GM23338 (cell line): ENCODE measurements at regions not wholly inside any gene's neighbourhood (a gene's known extent, or its start where the extent isn't known, plus 50 kb on each side); places are given as distances from the start of the nearest gene placed in this dataset.

Source experiments
- ATAC-seq: fragments of 200-7000 bp; cut with Tn5 transposase; 3 replicates; pipeline ENCODE4 v1.9.1; 2020
- DNase-seq: peaks from one replicate; pipeline ENCODE4 v3.0.0-alpha.2; 2015; ENCODE audit warnings: low spot score
- H2AFZ ChIP-seq: fragments of 200-600 bp; sonication (generic); 2 replicates; pipeline ENCODE4 v1.8.0; 2016; ENCODE audit warnings: antibody characterized with exemption, mild to moderate bottlenecking, moderate library complexity
- H3F3A ChIP-seq: fragments of 200-600 bp; sonication (generic); replicated peaks from 2 replicates; pipeline ENCODE4 v1.8.0; 2017; ENCODE audit warnings: antibody characterized with exemption, mixed run types, low read depth
- H3K27ac ChIP-seq: fragments of 200-600 bp; sonication (generic); 2 replicates; pipeline ENCODE4 v1.6.1; 2016; ENCODE audit warnings: low read depth
- H3K27me3 ChIP-seq: fragments of 200-600 bp; sonication (generic); 2 replicates; pipeline ENCODE4 v1.8.0; 2016; ENCODE audit warnings: mild to moderate bottlenecking, mixed run types, moderate library complexity; ENCODE audit not compliant: insufficient read depth
- H3K36me3 ChIP-seq: fragments of 200-600 bp; sonication (generic); 2 replicates; pipeline ENCODE4 v1.8.0; 2016; ENCODE audit warnings: mild to moderate bottlenecking; ENCODE audit not compliant: insufficient read depth
- H3K4me1 ChIP-seq: fragments of 200-600 bp; sonication (generic); 2 replicates; pipeline ENCODE4 v1.8.0; 2016; ENCODE audit warnings: mild to moderate bottlenecking, moderate library complexity; ENCODE audit not compliant: insufficient read depth
- H3K4me2 ChIP-seq: fragments of 200-600 bp; sonication (generic); 2 replicates; pipeline ENCODE4 v1.7.1; 2017; ENCODE audit warnings: mixed run types
- H3K4me3 ChIP-seq: fragments of 200-600 bp; sonication (generic); 2 replicates; pipeline ENCODE4 v1.6.1; 2016; ENCODE audit warnings: mixed run types
- H3K79me2 ChIP-seq: fragments of 200-600 bp; sonication (generic); replicated peaks from 2 replicates; pipeline ENCODE4 v1.8.0; 2017; ENCODE audit warnings: mild to moderate bottlenecking; ENCODE audit not compliant: insufficient read depth
- H3K9me2 ChIP-seq: fragments of 200-600 bp; sonication (generic); 2 replicates; pipeline ENCODE4 v1.8.0; 2017; ENCODE audit not compliant: insufficient read depth
- H4K20me1 ChIP-seq: fragments of 200-600 bp; sonication (generic); replicated peaks from 2 replicates; pipeline ENCODE4 v1.8.0; 2017; ENCODE audit warnings: mild to moderate bottlenecking; ENCODE audit not compliant: insufficient read depth
- H3K27ac Mint-ChIP-seq: 2 replicates; pipeline ENCODE4 v1.8.0; 2020; ENCODE audit warnings: inconsistent platforms, mild to moderate bottlenecking, moderate library complexity, mixed read lengths
- H3K27me3 Mint-ChIP-seq: 3 replicates; pipeline ENCODE4 v1.8.0; 2022; ENCODE audit warnings: low read depth, mild to moderate bottlenecking, moderate library complexity, mixed read lengths, inconsistent platforms; ENCODE audit not compliant: insufficient read depth, poor library complexity
- H3K36me3 Mint-ChIP-seq: 3 replicates; pipeline ENCODE4 v1.8.0; 2021; ENCODE audit warnings: low read depth, mild to moderate bottlenecking, inconsistent platforms, moderate library complexity, mixed read lengths
- H3K4me1 Mint-ChIP-seq: 3 replicates; pipeline ENCODE4 v1.8.0; 2020; ENCODE audit warnings: mild to moderate bottlenecking, inconsistent platforms, mixed read lengths
- H3K4me3 Mint-ChIP-seq: 3 replicates; pipeline ENCODE4 v1.8.0; 2021; ENCODE audit warnings: moderate library complexity, mild to moderate bottlenecking, inconsistent platforms, mixed read lengths
- H3K9me3 Mint-ChIP-seq: 3 replicates; pipeline ENCODE4 v1.8.0; 2020; ENCODE audit warnings: moderate library complexity, mild to moderate bottlenecking, inconsistent platforms, mixed read lengths
- CREB1 ChIP-seq: fragments of 250-450 bp; sonication (Bioruptor Pico); IDR thresholded peaks from 2 replicates; pipeline ENCODE4 v1.5.0; 2020; ENCODE audit warnings: low read depth, mild to moderate bottlenecking, moderate library complexity
- EZH2 ChIP-seq: fragments of 200-600 bp; sonication (generic); IDR thresholded peaks from one replicate; pipeline ENCODE4 v1.8.0; 2017; ENCODE audit warnings: antibody characterized with exemption, mild to moderate bottlenecking, low read depth; ENCODE audit not compliant: unreplicated experiment
- EZH2phosphoT487 ChIP-seq: fragments of 200-600 bp; sonication (generic); IDR thresholded peaks from one replicate; pipeline ENCODE4 v1.8.1; 2018; ENCODE audit warnings: antibody characterized with exemption; ENCODE audit not compliant: unreplicated experiment
- JUNB ChIP-seq: IDR thresholded peaks from one replicate; pipeline ENCODE4 v1.6.1; 2016; ENCODE audit warnings: antibody characterized with exemption; ENCODE audit not compliant: unreplicated experiment
- NANOG ChIP-seq: IDR thresholded peaks from 2 replicates; pipeline ENCODE4 v1.6.1; 2016; ENCODE audit warnings: antibody characterized with exemption, borderline replicate concordance
- POLR2AphosphoS5 ChIP-seq: IDR thresholded peaks from 2 replicates; pipeline ENCODE4 v1.6.1; 2016; ENCODE audit warnings: antibody characterized with exemption, low read depth
- STAT1 ChIP-seq: IDR thresholded peaks from one replicate; pipeline ENCODE4 v1.6.1; 2016; ENCODE audit warnings: antibody characterized with exemption; ENCODE audit not compliant: unreplicated experiment
- ZNF114 ChIP-seq: fragments of 250-450 bp; sonication (Bioruptor Pico); IDR thresholded peaks from 2 replicates; pipeline ENCODE4 v1.5.0; 2020; ENCODE audit warnings: mild to moderate bottlenecking, moderate library complexity
- ZNF331 ChIP-seq: fragments of 250-450 bp; sonication (Bioruptor Pico); IDR thresholded peaks from 2 replicates; pipeline ENCODE4 v1.5.0; 2020; ENCODE audit warnings: low read depth, mild to moderate bottlenecking, moderate library complexity
- ZNF462 ChIP-seq: fragments of 250-450 bp; sonication (Bioruptor Pico); IDR thresholded peaks from 2 replicates; pipeline ENCODE4 v1.5.0; 2020; ENCODE audit warnings: mild to moderate bottlenecking, moderate library complexity
- TF ChIP-seq, protein P1 (sequence below), 2 experiments: fragments of 200-600 bp in 1 of 2; sonication (generic) in 1 of 2; conservative IDR thresholded peaks; 2 replicates each; pipeline versions ENCODE4 v1.5.1 to v1.6.1; 2016 to 2017; ENCODE audit warnings: antibody characterized with exemption in 2 of 2, low read depth in 2 of 2, mild to moderate bottlenecking in 2 of 2, moderate library complexity in 1 of 2
- TF ChIP-seq, protein P2 (sequence below): IDR thresholded peaks from 2 replicates; pipeline ENCODE4 v1.6.1; 2016; ENCODE audit warnings: antibody characterized with exemption
- TF ChIP-seq, protein P3 (sequence below): IDR thresholded peaks from one replicate; pipeline ENCODE4 v1.6.1; 2018; ENCODE audit warnings: antibody characterized with exemption; ENCODE audit not compliant: unreplicated experiment

DNA sequence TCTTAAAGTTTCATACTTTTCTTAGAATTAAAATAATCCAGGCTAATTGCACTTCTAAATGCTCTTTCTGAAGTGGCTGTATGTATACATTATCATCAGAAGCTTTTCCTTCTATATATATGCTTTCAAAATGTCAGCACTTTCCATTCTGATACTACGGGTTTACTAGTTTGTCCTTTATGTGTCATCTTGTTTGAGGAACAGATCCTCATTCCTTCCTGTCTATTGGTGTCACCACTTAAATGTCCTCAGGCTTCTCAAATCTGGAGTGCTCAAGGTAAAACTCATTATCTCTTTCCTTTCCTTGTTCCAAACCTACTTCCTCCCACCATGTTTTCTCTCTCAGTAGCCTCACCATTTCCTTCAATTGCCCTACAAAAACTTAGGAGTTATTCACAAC is 236.3 kb downstream of the CSNK1G3 start:
- no peak overlapping the region for H2AFZ ChIP-seq
- no peak overlapping the region for H3K27ac Mint-ChIP-seq

More for the DNA sequence above, 236.3 kb downstream of the CSNK1G3 start:
- Histone ChIP-seq H3K36me3 (no peaks in the 10 kb centered on the region), H3K27ac (no peak overlapping the region), H3K4me2 (no peak overlapping the region), H3K4me3 (no peak overlapping the region), H3K79me2 (no peaks in the 10 kb centered on the region), H3K9me2 (no peaks in the 10 kb centered on the region), H3K4me1 (peaks cover 11% of the 10 kb centered on the region), H3K27me3 (no peaks in the 10 kb centered on the region), H4K20me1 (no peaks in the 10 kb centered on the region), H3F3A (no peaks in the 10 kb centered on the region)
- H3K9me3 Mint-ChIP-seq = no peaks in the 10 kb centered on the region
- TF ChIP-seq EZH2 (no peak), STAT1 (no peak), NANOG (no peak), ZNF331 (no peak), ZNF114 (CRISPR knock-in tag) (no peak), CREB1 (CRISPR knock-in tag) (no peak), JUNB (no peak), EZH2phosphoT487 (no peak), ZNF462 (CRISPR knock-in tag) (no peak), POLR2AphosphoS5 (no peak)
- TF ChIP-seq, protein P1, sequence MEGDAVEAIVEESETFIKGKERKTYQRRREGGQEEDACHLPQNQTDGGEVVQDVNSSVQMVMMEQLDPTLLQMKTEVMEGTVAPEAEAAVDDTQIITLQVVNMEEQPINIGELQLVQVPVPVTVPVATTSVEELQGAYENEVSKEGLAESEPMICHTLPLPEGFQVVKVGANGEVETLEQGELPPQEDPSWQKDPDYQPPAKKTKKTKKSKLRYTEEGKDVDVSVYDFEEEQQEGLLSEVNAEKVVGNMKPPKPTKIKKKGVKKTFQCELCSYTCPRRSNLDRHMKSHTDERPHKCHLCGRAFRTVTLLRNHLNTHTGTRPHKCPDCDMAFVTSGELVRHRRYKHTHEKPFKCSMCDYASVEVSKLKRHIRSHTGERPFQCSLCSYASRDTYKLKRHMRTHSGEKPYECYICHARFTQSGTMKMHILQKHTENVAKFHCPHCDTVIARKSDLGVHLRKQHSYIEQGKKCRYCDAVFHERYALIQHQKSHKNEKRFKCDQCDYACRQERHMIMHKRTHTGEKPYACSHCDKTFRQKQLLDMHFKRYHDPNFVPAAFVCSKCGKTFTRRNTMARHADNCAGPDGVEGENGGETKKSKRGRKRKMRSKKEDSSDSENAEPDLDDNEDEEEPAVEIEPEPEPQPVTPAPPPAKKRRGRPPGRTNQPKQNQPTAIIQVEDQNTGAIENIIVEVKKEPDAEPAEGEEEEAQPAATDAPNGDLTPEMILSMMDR (conservative IDR thresholded peaks at IDR 0.05; ENCODE audit: low read depth in 2 of 2) = no peak
- TF ChIP-seq, protein P2, sequence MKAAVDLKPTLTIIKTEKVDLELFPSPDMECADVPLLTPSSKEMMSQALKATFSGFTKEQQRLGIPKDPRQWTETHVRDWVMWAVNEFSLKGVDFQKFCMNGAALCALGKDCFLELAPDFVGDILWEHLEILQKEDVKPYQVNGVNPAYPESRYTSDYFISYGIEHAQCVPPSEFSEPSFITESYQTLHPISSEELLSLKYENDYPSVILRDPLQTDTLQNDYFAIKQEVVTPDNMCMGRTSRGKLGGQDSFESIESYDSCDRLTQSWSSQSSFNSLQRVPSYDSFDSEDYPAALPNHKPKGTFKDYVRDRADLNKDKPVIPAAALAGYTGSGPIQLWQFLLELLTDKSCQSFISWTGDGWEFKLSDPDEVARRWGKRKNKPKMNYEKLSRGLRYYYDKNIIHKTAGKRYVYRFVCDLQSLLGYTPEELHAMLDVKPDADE = no peak
- TF ChIP-seq, protein P3, sequence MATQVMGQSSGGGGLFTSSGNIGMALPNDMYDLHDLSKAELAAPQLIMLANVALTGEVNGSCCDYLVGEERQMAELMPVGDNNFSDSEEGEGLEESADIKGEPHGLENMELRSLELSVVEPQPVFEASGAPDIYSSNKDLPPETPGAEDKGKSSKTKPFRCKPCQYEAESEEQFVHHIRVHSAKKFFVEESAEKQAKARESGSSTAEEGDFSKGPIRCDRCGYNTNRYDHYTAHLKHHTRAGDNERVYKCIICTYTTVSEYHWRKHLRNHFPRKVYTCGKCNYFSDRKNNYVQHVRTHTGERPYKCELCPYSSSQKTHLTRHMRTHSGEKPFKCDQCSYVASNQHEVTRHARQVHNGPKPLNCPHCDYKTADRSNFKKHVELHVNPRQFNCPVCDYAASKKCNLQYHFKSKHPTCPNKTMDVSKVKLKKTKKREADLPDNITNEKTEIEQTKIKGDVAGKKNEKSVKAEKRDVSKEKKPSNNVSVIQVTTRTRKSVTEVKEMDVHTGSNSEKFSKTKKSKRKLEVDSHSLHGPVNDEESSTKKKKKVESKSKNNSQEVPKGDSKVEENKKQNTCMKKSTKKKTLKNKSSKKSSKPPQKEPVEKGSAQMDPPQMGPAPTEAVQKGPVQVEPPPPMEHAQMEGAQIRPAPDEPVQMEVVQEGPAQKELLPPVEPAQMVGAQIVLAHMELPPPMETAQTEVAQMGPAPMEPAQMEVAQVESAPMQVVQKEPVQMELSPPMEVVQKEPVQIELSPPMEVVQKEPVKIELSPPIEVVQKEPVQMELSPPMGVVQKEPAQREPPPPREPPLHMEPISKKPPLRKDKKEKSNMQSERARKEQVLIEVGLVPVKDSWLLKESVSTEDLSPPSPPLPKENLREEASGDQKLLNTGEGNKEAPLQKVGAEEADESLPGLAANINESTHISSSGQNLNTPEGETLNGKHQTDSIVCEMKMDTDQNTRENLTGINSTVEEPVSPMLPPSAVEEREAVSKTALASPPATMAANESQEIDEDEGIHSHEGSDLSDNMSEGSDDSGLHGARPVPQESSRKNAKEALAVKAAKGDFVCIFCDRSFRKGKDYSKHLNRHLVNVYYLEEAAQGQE = no peak
- no peak for ATAC-seq
- no peaks in the 10 kb centered on the region for H3K36me3 Mint-ChIP-seq
- DNase-seq = no peak
- H3K4me3 Mint-ChIP-seq = no peak overlapping the region
- H3K4me1 Mint-ChIP-seq = peaks cover 18% of the 10 kb centered on the region
- H3K27me3 Mint-ChIP-seq = no peaks in the 10 kb centered on the region
